IMR-90 (cell line): ENCODE measurements at regions not wholly inside any gene's neighbourhood (a gene's known extent, or its start where the extent isn't known, plus 50 kb on each side); places are given as distances from the start of the nearest gene placed in this dataset.

Experiments
- ATAC-seq: fragments of 200-7000 bp; cut with Tn5 transposase; 2 replicates; pipeline ENCODE4 v1.9.1; 2020; ENCODE audit warnings: low read depth, mild to moderate bottlenecking, moderate library complexity
- BruUV-seq: library from RNA; stranded (reverse); fragments of 400-500 nt; replicated peaks from 2 replicates; lab custom pipeline; 2021; lab: Mats Ljungman, UMichigan
- CTCF ChIA-PET: fragments of 300-600 bp; formaldehyde crosslinking; extraction: SDS; loops from one replicate; lab custom pipeline; 2021; ENCODE audit warnings: antibody characterized with exemption; lab: Yijun Ruan, JAX
- POLR2A ChIA-PET: fragments of 300-600 bp; sonication (Branson Sonifier 250); formaldehyde crosslinking; loops from one replicate; lab custom pipeline; 2022; ENCODE audit warnings: antibody characterized with exemption; ENCODE audit not compliant: unreplicated experiment; lab: Charles Lee
- DNase-seq: peaks from one replicate; pipeline ENCODE4 v3.0.0; 2013
- H2AFZ ChIP-seq: replicated peaks from 2 replicates; pipeline ENCODE3; 2013; ENCODE audit warnings: low read length, mild to moderate bottlenecking; ENCODE audit not compliant: poor library complexity
- H2AK5ac ChIP-seq: 2 replicates; pipeline ENCODE4 v1.6.1; 2013; ENCODE audit warnings: low read depth, low read length, inconsistent platforms
- H2AK9ac ChIP-seq: replicated peaks from 2 replicates; pipeline ENCODE3; 2013; ENCODE audit warnings: mild to moderate bottlenecking, low read depth, low read length, moderate library complexity; ENCODE audit not compliant: poor library complexity
- H2BK120ac ChIP-seq: 2 replicates; pipeline ENCODE4 v1.6.1; 2013; ENCODE audit warnings: low read depth, low read length, inconsistent platforms
- H2BK15ac ChIP-seq: 3 replicates; pipeline ENCODE4 v1.6.1; 2013; ENCODE audit warnings: low read depth, low read length, inconsistent platforms
- H2BK20ac ChIP-seq: 2 replicates; pipeline ENCODE4 v1.6.1; 2013; ENCODE audit warnings: low read depth, mild to moderate bottlenecking, inconsistent platforms, low read length, moderate library complexity
- H2BK5ac ChIP-seq: 2 replicates; pipeline ENCODE4 v1.6.1; 2013; ENCODE audit warnings: mild to moderate bottlenecking, low read depth, low read length, inconsistent platforms; ENCODE audit not compliant: poor library complexity, severe bottlenecking
- H3K14ac ChIP-seq: replicated peaks from 2 replicates; pipeline ENCODE4 v1.6.1; 2013; ENCODE audit warnings: low read depth, low read length, inconsistent platforms
- H3K18ac ChIP-seq: 2 replicates; pipeline ENCODE4 v1.6.1; 2013; ENCODE audit warnings: low read depth, low read length, control low read depth
- H3K23ac ChIP-seq: 2 replicates; pipeline ENCODE4 v1.6.1; 2013; ENCODE audit warnings: low read depth, low read length, inconsistent platforms
- H3K27ac ChIP-seq: 2 replicates; pipeline ENCODE4 v1.5.1; 2013; ENCODE audit warnings: mild to moderate bottlenecking, control low read depth, low read length; ENCODE audit not compliant: insufficient read depth
- H3K27me3 ChIP-seq: 2 replicates; pipeline ENCODE4 v1.6.1; 2013; ENCODE audit warnings: low read length; ENCODE audit not compliant: control insufficient read depth, insufficient read depth
- H3K36me3 ChIP-seq: 2 replicates; pipeline ENCODE4 v1.6.1; 2013; ENCODE audit warnings: low read length, mixed read lengths; ENCODE audit not compliant: control insufficient read depth, insufficient read depth
- H3K4ac ChIP-seq: 2 replicates; pipeline ENCODE4 v1.6.1; 2013; ENCODE audit warnings: low read depth, low read length, inconsistent platforms
- H3K4me1 ChIP-seq: 2 replicates; pipeline ENCODE4 v1.6.1; 2013; ENCODE audit warnings: low read length, mixed read lengths; ENCODE audit not compliant: control insufficient read depth, insufficient read depth
- H3K4me2 ChIP-seq: 2 replicates; pipeline ENCODE4 v1.6.1; 2013; ENCODE audit warnings: low read depth, mild to moderate bottlenecking, control low read depth, low read length, moderate library complexity
- H3K4me3 ChIP-seq: 2 replicates; pipeline ENCODE4 v1.5.1; 2013; ENCODE audit warnings: low read depth, mild to moderate bottlenecking, control low read depth, low read length, moderate library complexity; ENCODE audit not compliant: insufficient read depth
- H3K56ac ChIP-seq: 2 replicates; pipeline ENCODE4 v1.6.1; 2013; ENCODE audit warnings: low read length, inconsistent platforms; ENCODE audit not compliant: insufficient read depth; ENCODE audit errors: extremely low read depth
- H3K79me1 ChIP-seq, 2 experiments: 2 replicates each; pipeline ENCODE4 v1.6.1; 2013; ENCODE audit warnings: low read length in 2 of 2, inconsistent platforms in 1 of 2, low read depth in 1 of 2
- H3K9ac ChIP-seq: 2 replicates; pipeline ENCODE4 v1.6.1; 2013; ENCODE audit warnings: low read depth, low read length, control low read depth
- H3K9me1 ChIP-seq: 2 replicates; pipeline ENCODE4 v1.6.1; 2013; ENCODE audit warnings: low read length, inconsistent platforms; ENCODE audit not compliant: insufficient read depth
- H3K9me3 ChIP-seq: 2 replicates; pipeline ENCODE4 v1.6.1; 2013; ENCODE audit warnings: low read length; ENCODE audit not compliant: control insufficient read depth, insufficient read depth
- H4K20me1 ChIP-seq: 2 replicates; pipeline ENCODE4 v1.6.1; 2013; ENCODE audit warnings: low read length, inconsistent platforms; ENCODE audit not compliant: insufficient read depth
- H4K5ac ChIP-seq: 2 replicates; pipeline ENCODE4 v1.6.1; 2013; ENCODE audit warnings: mild to moderate bottlenecking, low read depth, low read length, control low read depth
- H4K8ac ChIP-seq, 2 experiments: 2 replicates each; pipeline ENCODE4 v1.6.1; 2013; ENCODE audit warnings: low read depth in 2 of 2, low read length in 2 of 2, control low read depth in 1 of 2, inconsistent platforms in 1 of 2
- H4K91ac ChIP-seq: 2 replicates; pipeline ENCODE4 v1.6.1; 2013; ENCODE audit warnings: low read depth, low read length, inconsistent platforms; ENCODE audit not compliant: insufficient read depth
- BHLHE40 ChIP-seq: fragments of 150-350 bp; IDR thresholded peaks from 2 replicates; pipeline ENCODE4 v1.6.1; 2016; ENCODE audit warnings: mild to moderate bottlenecking, low read depth, low read length
- CEBPB ChIP-seq: IDR thresholded peaks from 2 replicates; pipeline ENCODE4 v1.6.1; 2012; ENCODE audit warnings: low read depth, low read length, improper control_type of control experiment
- FOS ChIP-seq: fragments of 150-350 bp; IDR thresholded peaks from 2 replicates; pipeline ENCODE4 v1.6.1; 2016; ENCODE audit warnings: low read depth, low read length
- MAFK ChIP-seq: IDR thresholded peaks from 2 replicates; pipeline ENCODE4 v1.6.1; 2012; ENCODE audit warnings: low read depth, low read length, improper control_type of control experiment
- MAZ ChIP-seq: IDR thresholded peaks from 2 replicates; pipeline ENCODE4 v1.6.1; 2012; ENCODE audit warnings: low read depth, mild to moderate bottlenecking, low read length, improper control_type of control experiment, moderate library complexity, borderline replicate concordance
- RAD21 ChIP-seq: IDR thresholded peaks from 2 replicates; pipeline ENCODE4 v1.6.1; 2012; ENCODE audit warnings: low read length, improper control_type of control experiment
- RCOR1 ChIP-seq: IDR thresholded peaks from 2 replicates; pipeline ENCODE4 v1.6.1; 2012; ENCODE audit warnings: mild to moderate bottlenecking, low read length, improper control_type of control experiment; ENCODE audit not compliant: insufficient replicate concordance
- USF2 ChIP-seq: fragments of 150-350 bp; IDR thresholded peaks from 2 replicates; pipeline ENCODE4 v1.6.1; 2017; ENCODE audit warnings: mild to moderate bottlenecking, antibody characterized with exemption, low read length, low read depth
- WGBS, 2 experiments: methylation state at CpG; one replicate each; pipeline versions ENCODE4 v1.1.5 to v1.1.7; 2013; ENCODE audit warnings: missing lambda C conversion rate in 2 of 2; ENCODE audit not compliant: insufficient read length in 1 of 2; ENCODE audit errors: extremely low coverage in 2 of 2; 5-methylcytosine and 5-hydroxymethylcytosine counted together
- dilution Hi-C: fragments of 300-500 bp; cut with HindIII; formaldehyde crosslinking; loops from one replicate; pipeline ENCODE4 v1.14.3; 2018; ENCODE audit warnings: low sequenced_read_pairs; ENCODE audit not compliant: unreplicated experiment
- in situ Hi-C: fragments of 300-500 bp; cut with MboI; formaldehyde crosslinking; loops from 3 replicates; pipeline ENCODE4 v1.14.3; 2019; ENCODE audit warnings: low sequenced_read_pairs, inconsistent platforms, mixed read lengths
- intact Hi-C: fragments of 100-400 bp; cut with micrococcal nuclease; formaldehyde crosslinking; loops from 2 replicates; pipeline ENCODE4 v1.10.0; 2022

GRCh38 chr17:74019271-74019670 lies 184.2 kb upstream of the RPL38 start:
- H3K18ac ChIP-seq = no peak overlapping the region
- H3K4ac ChIP-seq = no peak overlapping the region
- H3K14ac ChIP-seq = no peak overlapping the region
- CTCF ChIA-PET = no interaction called here
- POLR2A ChIA-PET = no interaction called here
- no peak overlapping the region for H4K5ac ChIP-seq
- dilution Hi-C loops (no loop called here), intact Hi-C loops (no loop called here), in situ Hi-C loops (no loop called here)
- no peak overlapping the region for H2BK20ac ChIP-seq
- H3K79me1 ChIP-seq = no peaks in the 10 kb centered on the region
- H3K56ac ChIP-seq = no peak overlapping the region
- BruUV-seq = no TSS peak
- H3K23ac ChIP-seq = no peak overlapping the region
- no peaks in the 10 kb centered on the region for H3K4me1 ChIP-seq
- H3K9me1 ChIP-seq = no peaks in the 10 kb centered on the region
- no peak overlapping the region for H2BK5ac ChIP-seq
- H2BK15ac ChIP-seq = no peak overlapping the region
- H3K9ac ChIP-seq = no peak overlapping the region
- WGBS, 2 experiments = no CpG with 5 or more reads among the region's 6 CpGs
- TF ChIP-seq MAZ (no peak), FOS (no peak), USF2 (no peak), BHLHE40 (no peak), CEBPB (no peak), RAD21 (no peak), MAFK (no peak), RCOR1 (no peak)
- no peak overlapping the region for H4K91ac ChIP-seq
- no peak overlapping the region for H2AK5ac ChIP-seq
- ATAC-seq (no peak), DNase-seq (no peak)
- H2AFZ ChIP-seq = no peak overlapping the region
- H3K4me3 ChIP-seq = no peak overlapping the region
- H3K27ac ChIP-seq = no peak overlapping the region
- no peaks in the 10 kb centered on the region for H4K20me1 ChIP-seq
- no peak overlapping the region for H4K8ac ChIP-seq
- H3K4me2 ChIP-seq = no peak overlapping the region
- no peaks in the 10 kb centered on the region for H3K27me3 ChIP-seq
- H3K36me3 ChIP-seq = no peaks in the 10 kb centered on the region
- H2AK9ac ChIP-seq = no peak overlapping the region
- H3K9me3 ChIP-seq = peaks cover 23% of the 10 kb centered on the region
- H2BK120ac ChIP-seq = no peak overlapping the region
